Naive thymus-derived CD8-positive, alpha-beta T cell (primary cell): ENCODE measurements at regions not wholly inside any gene's neighbourhood (a gene's known extent, or its start where the extent isn't known, plus 50 kb on each side); places are given as distances from the start of the nearest gene placed in this dataset.

Experiments
- ATAC-seq, 2 donors: fragments of 150-1000 bp; cut with Tn5 transposase in 1 of 2; sonication (Bioruptor Pico), chemical (Tn5 transposase) in 1 of 2; 1 replicate in 1 of 2; 2 replicates in 1 of 2; pipeline ENCODE4 v1.10.0; 2021; ENCODE audit warnings: mild to moderate bottlenecking in 2 of 2, moderate library complexity in 2 of 2
- POLR2A ChIA-PET: fragments of 350-600 bp; sonication (Branson Sonifier 250); formaldehyde crosslinking; loops from one replicate; lab custom pipeline; 2021; ENCODE audit warnings: antibody characterized with exemption; lab: Charles Lee
- DNase-seq, 10 donors: peaks; one replicate each; pipeline versions ENCODE4 v3.0.0 to v3.0.0-alpha.2; 2020 to 2022
- H3K27ac Mint-ChIP-seq, 10 donors: one replicate each; pipeline ENCODE4 v1.8.0; 2020 to 2022; ENCODE audit warnings: mild to moderate bottlenecking in 10 of 10, mixed read lengths in 10 of 10, moderate library complexity in 4 of 10, inconsistent platforms in 1 of 10
- H3K27me3 Mint-ChIP-seq, 5 donors: one replicate each; pipeline ENCODE4 v1.8.0; 2021 to 2022; ENCODE audit warnings: mixed read lengths in 5 of 5
- H3K36me3 Mint-ChIP-seq, 3 donors: one replicate each; pipeline ENCODE4 v1.8.0; 2020 to 2022; ENCODE audit warnings: mixed read lengths in 3 of 3, mild to moderate bottlenecking in 2 of 3, inconsistent platforms in 1 of 3
- H3K4me1 Mint-ChIP-seq, 4 donors: one replicate each; pipeline ENCODE4 v1.8.0; 2021 to 2022; ENCODE audit warnings: mixed read lengths in 4 of 4
- H3K4me3 Mint-ChIP-seq, 10 donors: one replicate each; pipeline ENCODE4 v1.8.0; 2020 to 2022; ENCODE audit warnings: mild to moderate bottlenecking in 10 of 10, mixed read lengths in 10 of 10, moderate library complexity in 6 of 10, inconsistent platforms in 1 of 10
- H3K9me3 Mint-ChIP-seq, 9 donors: one replicate each; pipeline ENCODE4 v1.8.0; 2020 to 2022; ENCODE audit warnings: mixed read lengths in 9 of 9, mild to moderate bottlenecking in 3 of 9, inconsistent platforms in 1 of 9, moderate library complexity in 1 of 9

DNA sequence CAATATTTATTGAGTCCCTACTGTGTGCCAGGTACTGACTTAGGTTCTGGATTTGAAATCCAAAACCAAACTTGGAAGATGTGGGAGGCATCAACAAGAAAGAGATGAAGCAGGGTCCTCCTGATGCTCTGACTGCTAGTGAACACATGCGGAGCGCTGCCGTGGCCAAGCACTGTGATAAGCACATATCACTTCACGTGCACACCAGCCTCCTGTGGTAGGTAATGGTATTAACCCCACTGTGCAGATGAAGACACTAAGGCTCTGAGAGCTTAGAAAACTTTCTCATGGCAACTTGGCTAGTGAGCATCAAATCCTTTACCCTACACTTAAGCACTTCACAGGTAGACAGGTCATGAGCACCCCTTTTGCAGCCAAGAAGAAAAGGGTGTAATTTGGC lies 216.1 kb downstream of the HAUS1 start:
- H3K27ac Mint-ChIP-seq: no peak overlapping the region
- H3K9me3 Mint-ChIP-seq: no peaks in the 10 kb centered on the region
- no peak overlapping the region for H3K4me3 Mint-ChIP-seq
- no peaks in the 10 kb centered on the region for H3K4me1 Mint-ChIP-seq
- POLR2A ChIA-PET: no interaction called here
- H3K36me3 Mint-ChIP-seq: no peaks in the 10 kb centered on the region
- no peaks in the 10 kb centered on the region for H3K27me3 Mint-ChIP-seq
- DNase-seq (no peak), ATAC-seq (no peak)

DNA sequence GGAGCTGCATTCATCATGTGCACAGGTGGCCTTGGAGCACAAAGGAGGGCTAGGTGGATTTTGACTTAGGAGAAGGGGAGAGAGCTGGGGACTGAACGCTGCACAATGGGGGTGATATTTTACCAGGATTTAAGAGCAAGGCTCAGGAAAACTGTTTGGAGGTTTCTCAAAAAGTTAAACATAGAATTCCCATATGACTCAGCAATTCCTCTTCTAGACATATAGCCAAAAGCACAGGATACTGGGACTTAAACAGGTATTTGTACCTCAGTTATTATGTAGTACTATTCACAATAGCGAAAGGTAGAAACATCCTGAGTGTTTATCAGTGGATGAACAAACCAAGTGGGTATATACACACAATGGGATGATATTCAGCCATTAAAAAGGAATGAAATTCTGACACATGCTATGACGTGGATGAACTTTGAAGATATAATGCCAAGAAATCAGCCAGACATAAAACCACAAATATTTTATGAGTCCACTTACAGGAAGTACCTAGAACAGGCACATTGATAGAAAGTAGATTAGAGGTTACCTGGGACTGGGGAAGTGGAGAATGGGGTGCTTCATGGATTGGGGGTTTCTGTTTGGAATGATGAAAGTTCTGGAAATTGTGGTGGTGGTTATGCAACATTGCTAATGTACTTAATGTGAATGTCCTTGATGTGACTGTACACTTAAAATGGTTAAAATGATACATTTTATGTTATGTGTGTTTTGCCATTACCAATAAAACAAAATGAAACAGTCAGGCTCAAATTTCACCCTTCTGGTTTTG lies 216.9 kb downstream of the HAUS1 start:
- Mint-ChIP-seq H3K4me3 (no peak overlapping the region), H3K27ac (no peak overlapping the region), H3K9me3 (no peaks in the 10 kb centered on the region), H3K4me1 (peaks cover 0 to 2% (median under 1%) of the 10 kb centered on the region in 4 donors), H3K27me3 (no peaks in the 10 kb centered on the region), H3K36me3 (no peaks in the 10 kb centered on the region)
- ATAC-seq (no peak), DNase-seq (no peak)
- POLR2A ChIA-PET: no interaction called here

- H3K4me1 Mint-ChIP-seq: peaks cover 0 to 2% (median under 1%) of the 10 kb centered on the region in 4 donors
- no peak for DNase-seq
- no peaks in the 10 kb centered on the region for H3K27me3 Mint-ChIP-seq
- no peaks in the 10 kb centered on the region for H3K9me3 Mint-ChIP-seq
- no peaks in the 10 kb centered on the region for H3K36me3 Mint-ChIP-seq
- ATAC-seq: no peak
- H3K27ac Mint-ChIP-seq: no peak overlapping the region
- POLR2A ChIA-PET: no interaction called here
- no peak overlapping the region for H3K4me3 Mint-ChIP-seq
Observed at GRCh38 chr18:46321955-46322354, 217.8 kb downstream of the HAUS1 start.

DNA sequence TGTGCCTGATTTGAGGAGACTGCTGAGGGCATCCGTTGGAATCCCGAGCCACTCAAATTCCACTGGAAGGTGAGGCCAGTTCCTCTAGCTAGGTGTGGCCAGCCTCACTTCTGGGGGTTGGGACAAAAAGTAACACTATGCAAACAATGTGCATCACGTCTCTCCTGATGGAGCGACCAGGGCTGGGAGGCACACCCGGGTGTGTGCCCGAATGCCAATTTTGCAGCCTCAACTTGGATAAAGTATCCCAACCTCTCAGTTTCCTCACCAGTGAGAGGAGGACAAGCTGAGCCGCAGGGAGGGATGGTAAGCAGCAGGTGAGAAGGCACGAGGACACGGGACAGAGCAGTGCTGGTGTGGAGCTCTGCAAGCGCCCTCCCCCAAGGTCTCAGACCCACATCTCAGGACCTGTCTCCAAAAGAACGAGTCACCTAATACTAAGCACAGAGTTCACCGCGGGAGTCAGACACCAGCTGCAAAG lies 218.3 kb downstream of the HAUS1 start:
- H3K9me3 Mint-ChIP-seq: no peaks in the 10 kb centered on the region
- no peak overlapping the region for H3K4me3 Mint-ChIP-seq
- no peaks in the 10 kb centered on the region for H3K27me3 Mint-ChIP-seq
- no peak overlapping the region for H3K27ac Mint-ChIP-seq
- POLR2A ChIA-PET: no interaction called here
- peaks cover 0 to 2% (median under 1%) of the 10 kb centered on the region in 4 donors for H3K4me1 Mint-ChIP-seq
- DNase-seq (no peak), ATAC-seq (no peak)
- no peaks in the 10 kb centered on the region for H3K36me3 Mint-ChIP-seq

DNA sequence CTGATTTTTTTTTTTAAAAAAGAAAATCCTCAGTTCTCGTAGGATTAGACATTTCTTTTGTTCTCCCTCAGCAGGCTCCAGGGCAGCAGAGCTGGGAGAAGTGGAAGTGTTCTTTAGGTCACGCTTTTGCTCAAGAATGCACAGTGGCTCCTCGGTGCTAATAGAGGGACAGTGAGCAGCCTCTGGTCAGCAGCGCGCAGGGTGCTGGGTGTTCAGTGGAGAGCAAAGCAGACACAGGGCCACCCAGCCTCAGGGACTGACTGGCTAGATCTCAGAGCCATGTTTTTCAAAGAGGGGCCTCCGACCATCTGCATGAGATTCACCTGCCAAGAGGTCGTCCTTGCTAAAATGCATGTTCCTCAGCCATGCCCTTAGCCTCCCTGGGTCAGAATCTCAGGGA lies 218.8 kb downstream of the HAUS1 start:
- ATAC-seq (no peak), DNase-seq (no peak)
- peaks cover 0 to 2% (median under 1%) of the 10 kb centered on the region in 4 donors for H3K4me1 Mint-ChIP-seq
- no peak overlapping the region for H3K4me3 Mint-ChIP-seq
- no peaks in the 10 kb centered on the region for H3K9me3 Mint-ChIP-seq
- POLR2A ChIA-PET: no interaction called here
- H3K27me3 Mint-ChIP-seq: no peaks in the 10 kb centered on the region
- no peak overlapping the region for H3K27ac Mint-ChIP-seq
- no peaks in the 10 kb centered on the region for H3K36me3 Mint-ChIP-seq

GRCh38 chr18:46324087-46324955 lies 220.1 kb downstream of the HAUS1 start:
- H3K36me3 Mint-ChIP-seq: no peaks in the 10 kb centered on the region
- peaks cover 0 to 3% (median 0%) of the 10 kb centered on the region in 5 donors for H3K27me3 Mint-ChIP-seq
- H3K27ac Mint-ChIP-seq: peak overlapping the region in 1 of 10 donors; percentile 16
- DNase-seq (no peak), ATAC-seq (no peak)
- H3K4me1 Mint-ChIP-seq: peaks cover 0 to 2% (median under 1%) of the 10 kb centered on the region in 4 donors
- no peaks in the 10 kb centered on the region for H3K9me3 Mint-ChIP-seq
- POLR2A ChIA-PET: no interaction called here
- H3K4me3 Mint-ChIP-seq: no peak overlapping the region

DNA sequence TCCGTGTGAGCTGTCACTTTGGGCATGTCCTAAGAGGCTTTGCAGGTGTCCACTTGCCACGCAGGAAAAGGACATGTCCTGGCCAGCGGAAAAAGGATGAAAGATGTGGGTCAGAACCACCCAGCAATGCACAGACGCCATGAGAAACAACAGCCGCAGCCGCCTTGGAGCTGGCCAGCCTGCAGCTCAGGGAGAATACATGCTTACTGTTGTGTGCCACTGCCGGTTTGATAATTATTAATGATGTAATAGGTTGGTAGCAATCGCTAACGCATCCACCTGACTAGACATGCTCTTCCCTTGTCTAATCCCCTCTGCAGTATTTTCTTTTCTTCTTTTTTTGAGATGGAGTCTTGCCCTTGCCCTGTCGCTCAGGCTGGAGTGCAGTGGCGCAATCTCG lies 221.7 kb downstream of the HAUS1 start:
- Mint-ChIP-seq H3K27ac (peak overlapping the region in 1 of 10 donors; percentile 16), H3K9me3 (no peaks in the 10 kb centered on the region), H3K27me3 (peaks cover 0 to 9% (median 5%) of the 10 kb centered on the region in 5 donors), H3K36me3 (no peaks in the 10 kb centered on the region), H3K4me1 (peaks cover 0 to 2% (median under 1%) of the 10 kb centered on the region in 4 donors), H3K4me3 (no peak overlapping the region)
- DNase-seq (no peak), ATAC-seq (no peak)
- POLR2A ChIA-PET: no interaction called here

- Mint-ChIP-seq H3K36me3 (no peaks in the 10 kb centered on the region), H3K9me3 (no peaks in the 10 kb centered on the region), H3K27me3 (peaks cover 7 to 35% (median 25%) of the 10 kb centered on the region in 5 donors), H3K4me3 (no peak overlapping the region), H3K27ac (no peak overlapping the region), H3K4me1 (peaks cover 6 to 11% (median 11%) of the 10 kb centered on the region in 4 donors)
- DNase-seq (no peak), ATAC-seq (no peak)
- POLR2A ChIA-PET: no interaction called here
Observed at GRCh38 chr18:46329736-46330246, 225.6 kb downstream of the HAUS1 start.

- ATAC-seq: no peak
- peaks cover 17 to 50% (median 38%) of the 10 kb centered on the region in 5 donors for H3K27me3 Mint-ChIP-seq
- H3K9me3 Mint-ChIP-seq: no peaks in the 10 kb centered on the region
- no peak overlapping the region for H3K27ac Mint-ChIP-seq
- H3K4me1 Mint-ChIP-seq: peaks cover 9 to 26% (median 23%) of the 10 kb centered on the region in 4 donors
- no peak overlapping the region for H3K4me3 Mint-ChIP-seq
- no peaks in the 10 kb centered on the region for H3K36me3 Mint-ChIP-seq
- DNase-seq: no peak
- POLR2A ChIA-PET: no interaction called here
Observed at GRCh38 chr18:46331316-46331715, 227.1 kb downstream of the HAUS1 start.

- Mint-ChIP-seq H3K4me3 (peak overlapping the region in 1 of 10 donors; percentile 70), H3K27ac (no peak overlapping the region), H3K36me3 (no peaks in the 10 kb centered on the region), H3K4me1 (peaks cover 9 to 35% (median 23%) of the 10 kb centered on the region in 4 donors), H3K9me3 (no peaks in the 10 kb centered on the region), H3K27me3 (peaks cover 21 to 61% (median 43%) of the 10 kb centered on the region in 5 donors)
- POLR2A ChIA-PET: no interaction called here
- DNase-seq (no peak), ATAC-seq (no peak)
Observed at GRCh38 chr18:46332286-46332801, 228.2 kb downstream of the HAUS1 start.

GRCh38 chr18:46332921-46333341 lies 228.7 kb downstream of the HAUS1 start:
- peaks cover 9 to 40% (median 23%) of the 10 kb centered on the region in 4 donors for H3K4me1 Mint-ChIP-seq
- no peak overlapping the region for H3K27ac Mint-ChIP-seq
- no peaks in the 10 kb centered on the region for H3K36me3 Mint-ChIP-seq
- H3K27me3 Mint-ChIP-seq: peaks cover 24 to 66% (median 43%) of the 10 kb centered on the region in 5 donors
- peak overlapping the region in 9 of 10 donors; percentile 44 to 70 (median 60) for H3K4me3 Mint-ChIP-seq
- no peak for DNase-seq
- ATAC-seq: no peak
- no peaks in the 10 kb centered on the region for H3K9me3 Mint-ChIP-seq
- POLR2A ChIA-PET: no interaction called here

GRCh38 chr18:46333431-46334135 lies 229.4 kb downstream of the HAUS1 start:
- peaks cover 9 to 45% (median 25%) of the 10 kb centered on the region in 4 donors for H3K4me1 Mint-ChIP-seq
- POLR2A ChIA-PET: no interaction called here
- peak overlapping the region in 7 of 10 donors; percentile 44 to 74 (median 65) for H3K4me3 Mint-ChIP-seq
- H3K27me3 Mint-ChIP-seq: peaks cover 24 to 73% (median 43%) of the 10 kb centered on the region in 5 donors
- H3K27ac Mint-ChIP-seq: no peak overlapping the region
- DNase-seq (no peak), ATAC-seq (peak in 1 of 2 donors; percentile 36)
- no peaks in the 10 kb centered on the region for H3K36me3 Mint-ChIP-seq
- H3K9me3 Mint-ChIP-seq: no peaks in the 10 kb centered on the region
